WERI-Rb-1 (cell line): ENCODE measurements at regions not wholly inside any gene's neighbourhood (a gene's known extent, or its start where the extent isn't known, plus 50 kb on each side); places are given as distances from the start of the nearest gene placed in this dataset.

Source experiments
- DNase-seq: peaks from one replicate; pipeline ENCODE4 v3.0.0-alpha.2; 2020
- H3K27ac ChIP-seq: fragments of 250-450 bp; sonication (Bioruptor Pico); 2 replicates; pipeline ENCODE4 v1.5.1; 2020; ENCODE audit warnings: mild to moderate bottlenecking, moderate library complexity
- H3K27me3 ChIP-seq: fragments of 250-450 bp; sonication (Bioruptor Pico); 2 replicates; pipeline ENCODE4 v1.5.1; 2021; ENCODE audit warnings: mild to moderate bottlenecking, low read depth, moderate library complexity; ENCODE audit not compliant: insufficient read depth, severe bottlenecking
- H3K36me3 ChIP-seq: fragments of 250-450 bp; sonication (Bioruptor Pico); 2 replicates; pipeline ENCODE4 v1.5.1; 2020; ENCODE audit warnings: mild to moderate bottlenecking, moderate library complexity
- H3K4me3 ChIP-seq: 2 replicates; pipeline ENCODE4 v1.5.1; 2011; ENCODE audit warnings: low read depth, mild to moderate bottlenecking, control low read depth, low read length
- H3K9me3 ChIP-seq: fragments of 250-450 bp; sonication (Bioruptor Pico); 2 replicates; pipeline ENCODE4 v1.5.1; 2021; ENCODE audit warnings: mild to moderate bottlenecking, moderate library complexity; ENCODE audit not compliant: severe bottlenecking
- CTCF ChIP-seq: IDR thresholded peaks from 2 replicates; pipeline ENCODE4 v1.5.1; 2011; ENCODE audit warnings: low read depth, mild to moderate bottlenecking, control low read depth, inconsistent platforms, low read length

GRCh38 chr11:115724666-115725065 lies 220.5 kb upstream of the CADM1 start:
- DNase-seq = no peak

GRCh38 chr11:115722711-115723110 lies 218.5 kb upstream of the CADM1 start:
- H3K9me3 ChIP-seq = no peaks in the 10 kb centered on the region
- H3K36me3 ChIP-seq = no peaks in the 10 kb centered on the region
- no peak overlapping the region for H3K27ac ChIP-seq
- DNase-seq = no peak
- H3K4me3 ChIP-seq = no peak overlapping the region
- TF ChIP-seq CTCF = no peak
- H3K27me3 ChIP-seq = no peaks in the 10 kb centered on the region

More at GRCh38 chr11:115724666-115725065, 220.5 kb upstream of the CADM1 start:
- TF ChIP-seq CTCF = no peak
- Histone ChIP-seq H3K27me3 (no peaks in the 10 kb centered on the region), H3K4me3 (no peak overlapping the region), H3K9me3 (no peaks in the 10 kb centered on the region), H3K27ac (no peak overlapping the region), H3K36me3 (no peaks in the 10 kb centered on the region)

GRCh38 chr11:115721296-115721995 lies 217.2 kb upstream of the CADM1 start:
- Histone ChIP-seq H3K27me3 (no peaks in the 10 kb centered on the region), H3K4me3 (no peak overlapping the region), H3K36me3 (no peaks in the 10 kb centered on the region), H3K27ac (no peak overlapping the region), H3K9me3 (no peaks in the 10 kb centered on the region)
- no peak for TF ChIP-seq CTCF
- DNase-seq = no peak

GRCh38 chr11:115720602-115721245 lies 216.5 kb upstream of the CADM1 start:
- no peaks in the 10 kb centered on the region for H3K9me3 ChIP-seq
- DNase-seq = no peak
- no peak overlapping the region for H3K4me3 ChIP-seq
- H3K27ac ChIP-seq = no peak overlapping the region
- H3K36me3 ChIP-seq = no peaks in the 10 kb centered on the region
- no peak for TF ChIP-seq CTCF
- H3K27me3 ChIP-seq = no peaks in the 10 kb centered on the region

- no peak for TF ChIP-seq CTCF
- Histone ChIP-seq H3K9me3 (no peaks in the 10 kb centered on the region), H3K27me3 (no peaks in the 10 kb centered on the region), H3K27ac (no peak overlapping the region), H3K36me3 (no peaks in the 10 kb centered on the region), H3K4me3 (no peak overlapping the region)
- no peak for DNase-seq
These were observed 214.7 kb upstream of the CADM1 start for GRCh38 chr11:115718945-115719344.
